HUES48 (cell line): ENCODE measurements at regions not wholly inside any gene's neighbourhood (a gene's known extent, or its start where the extent isn't known, plus 50 kb on each side); places are given as distances from the start of the nearest gene placed in this dataset.
"Not testable (repeated sequence)": the region's sequence is repeated elsewhere in the genome, so short reads cannot be mapped to it uniquely, and the experiment has no call there.

Source experiments
- H3K27ac ChIP-seq: one replicate; pipeline ENCODE4 v1.7.0; 2013; ENCODE audit warnings: low read depth, low read length, inconsistent platforms
- H3K27me3 ChIP-seq: 2 replicates; pipeline ENCODE4 v1.6.1; 2013; ENCODE audit warnings: mild to moderate bottlenecking, low read length; ENCODE audit not compliant: control insufficient read depth, insufficient read depth
- H3K36me3 ChIP-seq: 2 replicates; pipeline ENCODE4 v1.6.1; 2013; ENCODE audit warnings: low read length; ENCODE audit not compliant: control insufficient read depth, insufficient read depth
- H3K4me1 ChIP-seq: 2 replicates; pipeline ENCODE4 v1.6.1; 2013; ENCODE audit warnings: mild to moderate bottlenecking, low read length; ENCODE audit not compliant: control insufficient read depth, insufficient read depth
- H3K4me3 ChIP-seq: 2 replicates; pipeline ENCODE4 v1.5.1; 2013; ENCODE audit warnings: mild to moderate bottlenecking, low read depth, low read length
- H3K9ac ChIP-seq: 2 replicates; pipeline ENCODE4 v1.6.1; 2013; ENCODE audit warnings: mild to moderate bottlenecking, low read depth, low read length, moderate library complexity
- H3K9me3 ChIP-seq: 2 replicates; pipeline ENCODE4 v1.6.1; 2013; ENCODE audit warnings: low read length; ENCODE audit not compliant: control insufficient read depth, insufficient read depth

DNA sequence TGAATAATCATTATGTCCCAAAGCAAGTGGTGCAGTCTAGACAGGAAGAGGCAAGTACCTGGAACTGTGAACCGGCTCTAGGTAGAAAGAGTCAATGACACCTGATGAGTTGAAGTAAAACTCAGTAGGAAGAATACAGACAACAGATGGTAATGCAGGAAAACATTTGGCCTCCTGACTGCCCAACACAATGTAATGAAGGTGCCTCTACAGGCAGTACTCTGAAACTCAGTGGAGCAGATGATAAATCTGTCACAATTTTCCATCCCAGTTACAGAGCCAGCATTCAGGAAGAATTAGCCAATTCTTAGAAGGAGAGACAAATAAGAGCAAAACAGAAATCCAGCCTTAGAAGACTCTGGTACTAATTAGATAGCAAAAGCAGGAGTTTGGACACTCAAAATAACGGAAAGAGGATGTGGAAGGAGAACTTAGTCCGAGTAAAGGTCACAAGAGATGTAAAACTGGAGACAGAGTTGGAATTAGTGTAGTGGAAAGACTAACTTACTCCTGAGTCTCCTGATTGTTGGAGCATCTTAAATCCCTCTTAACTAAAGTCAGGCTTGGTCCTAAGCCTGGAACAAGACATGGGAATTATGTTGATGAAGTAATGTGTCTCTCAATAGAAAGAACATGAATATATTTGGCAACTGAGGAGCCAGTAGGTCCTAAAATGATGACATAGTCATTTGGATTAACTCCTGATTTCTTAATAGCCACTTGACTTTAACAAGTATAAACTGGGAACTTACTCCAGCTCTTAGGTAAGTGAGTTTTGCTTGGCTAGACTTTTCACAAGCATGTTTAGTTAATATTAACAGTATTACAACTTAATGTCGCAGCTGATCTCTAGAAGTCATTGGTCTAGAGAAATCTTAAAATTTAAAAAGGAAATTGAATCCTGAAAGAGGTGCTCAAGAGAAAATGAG is 457.3 kb upstream of the MIR17HG start:
- H3K4me1 ChIP-seq = no peaks in the 10 kb centered on the region
- no peak overlapping the region for H3K4me3 ChIP-seq
- H3K27ac ChIP-seq = no peak overlapping the region
- H3K9ac ChIP-seq = no peak overlapping the region
- H3K27me3 ChIP-seq = no peaks in the 10 kb centered on the region
- no peaks in the 10 kb centered on the region for H3K9me3 ChIP-seq
- H3K36me3 ChIP-seq = no peaks in the 10 kb centered on the region

DNA sequence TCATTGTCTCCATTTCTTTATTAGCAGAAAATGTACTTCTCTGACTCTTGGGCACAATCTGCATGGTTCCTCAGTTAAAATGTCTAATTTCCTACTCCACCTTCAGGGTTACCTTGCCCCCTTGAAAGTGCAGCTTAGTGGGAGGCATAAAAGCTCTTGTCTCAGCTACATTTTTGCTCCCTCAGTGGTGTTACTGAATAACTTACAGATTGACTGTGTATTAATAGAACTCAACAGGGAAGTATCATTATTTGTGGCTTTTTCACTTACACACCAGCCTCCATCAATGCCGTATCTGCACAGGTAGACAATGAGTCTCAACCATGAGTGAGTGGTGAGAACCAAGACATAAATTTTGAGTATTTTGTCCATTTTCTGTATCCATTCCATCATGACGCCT is 456.2 kb upstream of the MIR17HG start:
- no peak overlapping the region for H3K9ac ChIP-seq
- H3K27me3 ChIP-seq = no peaks in the 10 kb centered on the region
- no peaks in the 10 kb centered on the region for H3K9me3 ChIP-seq
- no peaks in the 10 kb centered on the region for H3K36me3 ChIP-seq
- H3K27ac ChIP-seq = no peak overlapping the region
- H3K4me3 ChIP-seq = no peak overlapping the region
- H3K4me1 ChIP-seq = no peaks in the 10 kb centered on the region

DNA sequence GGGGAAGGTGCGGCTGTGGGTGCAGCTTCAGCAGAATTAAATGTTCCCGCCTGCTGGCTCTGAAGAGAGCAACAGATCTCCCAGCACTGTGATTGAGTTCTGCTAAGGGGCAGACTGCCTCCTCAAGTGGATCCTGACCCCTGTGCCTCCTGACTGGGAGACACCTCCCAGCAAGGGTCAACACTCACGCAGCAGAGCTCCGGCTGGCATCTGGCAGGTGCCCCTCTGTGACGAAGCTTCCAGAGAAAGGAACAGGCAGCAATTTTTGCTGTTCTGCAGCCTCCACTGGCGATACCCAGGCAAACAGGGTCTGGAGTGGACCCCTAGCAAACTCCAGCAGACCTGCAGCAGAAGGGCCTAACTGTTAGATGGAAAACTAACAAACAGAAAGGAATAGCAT is 454.3 kb upstream of the MIR17HG start:
- H3K9ac ChIP-seq, H3K4me3 ChIP-seq, H3K27me3 ChIP-seq, H3K4me1 ChIP-seq, H3K27ac ChIP-seq, H3K9me3 ChIP-seq, H3K36me3 ChIP-seq: not testable (repeated sequence)

DNA sequence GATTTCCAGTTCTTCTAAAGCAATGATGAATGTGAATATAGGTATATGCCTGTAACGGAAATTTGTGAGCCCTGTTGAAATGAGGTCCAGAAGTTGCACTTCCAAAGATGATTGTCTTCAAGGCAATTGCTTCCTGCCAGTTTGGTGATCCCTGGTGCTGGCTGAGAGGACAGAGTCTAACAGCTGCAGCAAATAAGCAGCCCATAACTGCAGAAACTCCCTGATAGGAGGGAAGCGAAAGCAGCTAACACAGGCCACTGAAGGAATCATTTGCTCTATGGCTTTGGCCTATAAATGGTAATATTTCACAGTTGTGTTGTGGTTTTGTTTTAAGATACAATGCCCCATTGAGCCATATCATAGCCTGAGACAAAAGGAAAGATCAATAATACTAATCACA is 451.5 kb upstream of the MIR17HG start:
- Histone ChIP-seq H3K9me3 (no peaks in the 10 kb centered on the region), H3K27ac (no peak overlapping the region), H3K4me1 (no peaks in the 10 kb centered on the region), H3K4me3 (no peak overlapping the region), H3K36me3 (no peaks in the 10 kb centered on the region), H3K9ac (no peak overlapping the region), H3K27me3 (no peaks in the 10 kb centered on the region)

DNA sequence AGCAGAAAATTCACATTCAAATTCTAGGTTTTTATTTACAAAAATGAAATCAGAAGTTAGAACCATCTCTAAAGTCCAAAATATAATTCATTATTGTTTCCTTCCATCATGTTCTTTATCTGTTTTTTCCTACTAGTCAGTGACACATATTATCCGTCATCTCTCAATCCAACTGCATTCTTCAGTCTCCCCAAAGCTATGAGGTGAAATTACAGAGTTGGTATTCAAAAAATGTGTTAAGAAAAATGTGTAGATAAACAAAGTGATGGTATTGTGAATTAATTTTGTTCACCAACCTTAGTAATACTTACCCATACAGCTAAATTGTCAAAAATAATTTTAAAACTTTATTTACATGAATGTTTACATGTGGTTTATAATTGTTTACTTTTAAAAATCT is 448.7 kb upstream of the MIR17HG start:
- Histone ChIP-seq H3K27ac (no peak overlapping the region), H3K9me3 (no peaks in the 10 kb centered on the region), H3K27me3 (no peaks in the 10 kb centered on the region), H3K9ac (no peak overlapping the region), H3K4me3 (no peak overlapping the region), H3K4me1 (no peaks in the 10 kb centered on the region), H3K36me3 (no peaks in the 10 kb centered on the region)

DNA sequence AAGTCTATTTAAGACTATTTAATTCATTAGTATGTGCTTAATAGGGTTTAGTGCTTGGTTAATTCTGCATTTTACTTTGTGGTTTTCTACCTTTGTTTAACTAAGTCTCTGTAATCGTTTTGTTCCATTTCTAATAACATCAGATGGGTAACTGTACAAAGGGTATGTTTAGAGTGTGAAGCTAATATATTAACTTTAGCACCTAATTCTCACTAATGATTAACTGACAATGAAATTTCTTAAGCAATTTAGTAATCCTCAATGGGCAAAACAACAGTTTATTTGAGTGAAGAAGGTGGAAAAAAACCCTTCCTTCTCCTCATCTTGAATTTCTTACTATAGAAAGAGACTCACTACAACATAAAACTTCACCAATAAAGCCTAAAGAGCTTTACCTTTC is 448.1 kb upstream of the MIR17HG start:
- no peaks in the 10 kb centered on the region for H3K27me3 ChIP-seq
- H3K9me3 ChIP-seq = no peaks in the 10 kb centered on the region
- H3K27ac ChIP-seq = no peak overlapping the region
- no peaks in the 10 kb centered on the region for H3K4me1 ChIP-seq
- H3K36me3 ChIP-seq = no peaks in the 10 kb centered on the region
- no peak overlapping the region for H3K9ac ChIP-seq
- no peak overlapping the region for H3K4me3 ChIP-seq

DNA sequence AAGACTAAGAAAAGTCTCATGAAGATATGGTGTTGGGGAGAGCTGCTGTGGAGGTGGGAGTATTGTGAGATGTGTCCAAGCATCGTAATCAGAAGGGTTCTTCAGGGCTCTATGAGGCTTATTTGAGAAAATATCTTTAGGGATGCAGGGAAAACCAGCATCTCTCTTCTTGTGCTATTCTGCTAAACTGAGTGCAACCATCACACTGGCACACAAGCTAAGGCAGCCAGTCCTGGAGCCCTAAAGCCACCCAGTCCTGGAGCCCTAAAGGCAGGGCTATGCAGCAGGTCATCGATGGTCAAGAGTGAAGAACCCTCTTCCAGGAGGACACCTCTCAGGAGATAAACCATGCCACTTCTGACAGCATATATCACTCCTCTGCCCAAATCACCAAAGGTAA is 445.2 kb upstream of the MIR17HG start:
- no peak overlapping the region for H3K9ac ChIP-seq
- no peak overlapping the region for H3K4me3 ChIP-seq

DNA sequence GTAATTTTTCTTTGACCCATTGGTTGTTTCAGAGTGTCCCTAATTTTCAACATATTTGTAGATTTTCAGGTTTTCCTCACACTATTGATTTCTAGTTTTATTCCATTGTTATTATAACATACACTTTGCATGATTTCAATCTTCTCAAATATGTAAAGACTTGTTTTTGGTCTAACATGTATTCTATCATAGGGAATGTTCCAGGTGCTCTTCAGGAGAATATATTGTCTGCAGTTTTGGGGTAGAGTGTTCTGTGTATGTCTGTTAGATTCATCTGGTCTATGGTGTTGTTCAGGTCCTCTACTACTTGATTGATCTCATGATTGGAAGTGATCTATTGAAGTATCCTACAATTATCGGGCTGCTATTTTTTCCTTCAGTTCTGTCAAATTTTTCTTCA is 440.9 kb upstream of the MIR17HG start:
- H3K9ac ChIP-seq = no peak overlapping the region
- H3K36me3 ChIP-seq = no peaks in the 10 kb centered on the region
- H3K4me1 ChIP-seq = no peaks in the 10 kb centered on the region
- H3K9me3 ChIP-seq = no peaks in the 10 kb centered on the region
- H3K4me3 ChIP-seq = no peak overlapping the region
- no peak overlapping the region for H3K27ac ChIP-seq
- H3K27me3 ChIP-seq = no peaks in the 10 kb centered on the region

More for the DNA sequence above, 445.2 kb upstream of the MIR17HG start:
- Histone ChIP-seq H3K36me3 (no peaks in the 10 kb centered on the region), H3K27ac (no peak overlapping the region), H3K9me3 (no peaks in the 10 kb centered on the region), H3K27me3 (no peaks in the 10 kb centered on the region), H3K4me1 (no peaks in the 10 kb centered on the region)

DNA sequence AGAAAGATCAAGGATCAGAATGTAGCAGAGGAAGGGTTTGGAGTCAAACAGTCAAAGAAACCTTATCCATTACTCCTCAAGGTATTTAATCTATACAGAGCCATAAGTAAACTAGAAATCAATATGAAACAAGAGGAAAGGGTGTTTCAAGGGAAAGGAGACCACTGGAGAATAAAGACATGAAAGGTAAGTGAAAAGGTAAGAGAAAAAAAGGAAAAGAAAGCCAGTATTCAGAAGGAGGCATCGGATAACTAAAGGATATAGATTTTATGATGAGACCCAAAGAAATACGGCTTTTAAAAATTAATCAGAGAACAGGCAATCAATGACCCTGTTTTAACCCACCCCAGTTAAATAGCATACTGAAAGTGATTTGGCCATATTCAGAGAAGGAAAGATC is 438.7 kb upstream of the MIR17HG start:
- Histone ChIP-seq H3K9ac (no peak overlapping the region), H3K36me3 (no peaks in the 10 kb centered on the region), H3K4me3 (no peak overlapping the region), H3K4me1 (no peaks in the 10 kb centered on the region), H3K27ac (no peak overlapping the region), H3K9me3 (no peaks in the 10 kb centered on the region), H3K27me3 (no peaks in the 10 kb centered on the region)

DNA sequence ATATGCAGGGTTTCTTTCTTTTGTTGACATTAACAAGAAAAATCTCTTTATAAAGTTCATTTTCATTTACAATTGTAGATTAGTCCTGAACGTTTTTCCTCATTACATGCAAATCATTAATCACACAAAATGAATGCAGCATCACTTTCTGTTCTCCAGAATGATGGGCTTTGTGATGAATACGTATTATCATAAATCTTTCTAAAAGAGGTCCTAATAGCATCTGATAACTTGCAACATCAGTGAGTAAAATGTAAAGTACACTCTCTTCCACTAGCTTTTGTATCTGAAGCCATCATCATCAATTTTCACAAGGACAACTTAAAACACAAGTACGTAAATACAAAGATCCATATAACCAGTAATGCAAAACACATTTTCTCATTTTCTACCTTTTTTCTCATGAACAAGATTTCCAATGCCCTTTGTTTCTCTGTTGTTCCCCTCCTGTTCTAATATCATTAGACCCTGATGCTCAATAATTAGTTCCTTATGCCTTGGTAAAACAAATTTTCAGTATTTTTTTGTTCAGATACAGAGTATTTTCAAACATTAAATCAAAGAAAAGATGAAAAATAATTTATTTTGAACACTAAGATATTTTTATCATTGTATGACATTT is 437.4 kb upstream of the MIR17HG start:
- H3K27ac ChIP-seq = no peak overlapping the region
- no peaks in the 10 kb centered on the region for H3K27me3 ChIP-seq
- no peaks in the 10 kb centered on the region for H3K36me3 ChIP-seq
- H3K9me3 ChIP-seq = no peaks in the 10 kb centered on the region
- no peaks in the 10 kb centered on the region for H3K4me1 ChIP-seq
- no peak overlapping the region for H3K9ac ChIP-seq
- H3K4me3 ChIP-seq = no peak overlapping the region

DNA sequence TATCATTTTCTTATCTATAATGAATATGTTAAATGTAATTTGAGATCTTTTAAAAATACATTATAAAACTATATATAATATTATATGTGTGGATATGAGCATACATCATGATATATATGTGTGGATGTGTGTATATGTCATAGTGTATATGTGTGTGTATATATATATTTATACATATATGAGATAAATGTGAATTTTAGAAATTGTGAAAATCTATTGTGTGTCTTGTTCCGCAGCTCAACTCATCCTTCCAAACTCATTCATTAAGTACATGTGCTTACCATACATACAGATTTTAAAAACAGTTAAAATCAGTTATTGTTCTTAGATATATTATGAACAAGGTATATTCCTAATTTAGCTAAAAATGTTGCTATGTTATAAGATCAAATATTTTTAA is 435.2 kb upstream of the MIR17HG start:
- no peaks in the 10 kb centered on the region for H3K36me3 ChIP-seq
- no peaks in the 10 kb centered on the region for H3K27me3 ChIP-seq
- H3K9ac ChIP-seq = no peak overlapping the region
- no peak overlapping the region for H3K27ac ChIP-seq
- H3K4me3 ChIP-seq = no peak overlapping the region
- H3K9me3 ChIP-seq = no peaks in the 10 kb centered on the region
- no peaks in the 10 kb centered on the region for H3K4me1 ChIP-seq
